ENCODE measurements at regions not wholly inside any gene's neighbourhood (a gene's known extent, or its start where the extent isn't known, plus 50 kb on each side); places are given as distances from the start of the nearest gene placed in this dataset.
"Not testable (repeated sequence)": the region's sequence is repeated elsewhere in the genome, so short reads cannot be mapped to it uniquely, and the experiment has no call there.

GRCh38 chr2:198273660-198274059, 469.3 kb downstream of the PLCL1 start:
- Histone ChIP-seq H3K4me1 (ENCODE audit: control insufficient read depth, insufficient read depth, low read length) (peaks cover 5% of the 10 kb centered on the region), H3K9ac (ENCODE audit: low read length in 2 of 2) (no peak overlapping the region), H3K27ac (ENCODE audit: low read length) (no peak overlapping the region)

GRCh38 chr2:198270157-198270556, 465.8 kb downstream of the PLCL1 start:
- not testable (repeated sequence) for H3K4me1 ChIP-seq (ENCODE audit: control insufficient read depth, insufficient read depth, low read length); H3K27ac ChIP-seq (ENCODE audit: low read length); H3K27me3 ChIP-seq (ENCODE audit: control insufficient read depth in 1 of 2, insufficient read depth in 2 of 2, low read length in 2 of 2); H3K9ac ChIP-seq (ENCODE audit: low read length in 2 of 2); H3K9me3 ChIP-seq (ENCODE audit: control insufficient read depth in 2 of 2, low read length in 2 of 2); H3K4me3 ChIP-seq (ENCODE audit: low read length in 2 of 2); H3K36me3 ChIP-seq (ENCODE audit: control insufficient read depth in 2 of 2, insufficient read depth in 2 of 2, low read length in 2 of 2)

More at GRCh38 chr2:198273660-198274059, 469.3 kb downstream of the PLCL1 start:
- Histone ChIP-seq H3K27me3 (ENCODE audit: control insufficient read depth in 1 of 2, insufficient read depth in 2 of 2, low read length in 2 of 2) (no peaks in the 10 kb centered on the region), H3K36me3 (ENCODE audit: control insufficient read depth in 2 of 2, insufficient read depth in 2 of 2, low read length in 2 of 2) (no peaks in the 10 kb centered on the region), H3K4me3 (ENCODE audit: low read length in 2 of 2) (no peak overlapping the region), H3K9me3 (ENCODE audit: control insufficient read depth in 2 of 2, low read length in 2 of 2) (no peaks in the 10 kb centered on the region)

GRCh38 chr2:198268519-198268918, 464.1 kb downstream of the PLCL1 start:
- Histone ChIP-seq H3K36me3 (ENCODE audit: control insufficient read depth in 2 of 2, insufficient read depth in 2 of 2, low read length in 2 of 2) (no peaks in the 10 kb centered on the region), H3K27me3 (ENCODE audit: control insufficient read depth in 1 of 2, insufficient read depth in 2 of 2, low read length in 2 of 2) (no peaks in the 10 kb centered on the region), H3K9ac (ENCODE audit: low read length in 2 of 2) (no peak overlapping the region), H3K4me3 (ENCODE audit: low read length in 2 of 2) (no peak overlapping the region), H3K4me1 (ENCODE audit: control insufficient read depth, insufficient read depth, low read length) (peaks cover 4% of the 10 kb centered on the region), H3K27ac (ENCODE audit: low read length) (no peak overlapping the region), H3K9me3 (ENCODE audit: control insufficient read depth in 2 of 2, low read length in 2 of 2) (no peaks in the 10 kb centered on the region)

- Histone ChIP-seq H3K27me3 (ENCODE audit: control insufficient read depth in 1 of 2, insufficient read depth in 2 of 2, low read length in 2 of 2) (no peaks in the 10 kb centered on the region), H3K9ac (ENCODE audit: low read length in 2 of 2) (no peak overlapping the region)
Observed at GRCh38 chr2:198259496-198259895, 455.1 kb downstream of the PLCL1 start.

GRCh38 chr2:198254536-198255090, 450.2 kb downstream of the PLCL1 start:
- H3K4me1 ChIP-seq (ENCODE audit: control insufficient read depth, insufficient read depth, low read length), result no peaks in the 10 kb centered on the region
- no peak overlapping the region for H3K4me3 ChIP-seq (ENCODE audit: low read length in 2 of 2)
- no peaks in the 10 kb centered on the region for H3K27me3 ChIP-seq (ENCODE audit: control insufficient read depth in 1 of 2, insufficient read depth in 2 of 2, low read length in 2 of 2)
- no peaks in the 10 kb centered on the region for H3K36me3 ChIP-seq (ENCODE audit: control insufficient read depth in 2 of 2, insufficient read depth in 2 of 2, low read length in 2 of 2)
- H3K9me3 ChIP-seq (ENCODE audit: control insufficient read depth in 2 of 2, low read length in 2 of 2), result no peaks in the 10 kb centered on the region
- H3K9ac ChIP-seq (ENCODE audit: low read length in 2 of 2), result no peak overlapping the region
- H3K27ac ChIP-seq (ENCODE audit: low read length), result no peak overlapping the region

More at GRCh38 chr2:198259496-198259895, 455.1 kb downstream of the PLCL1 start:
- Histone ChIP-seq H3K4me3 (ENCODE audit: low read length in 2 of 2) (no peak overlapping the region), H3K9me3 (ENCODE audit: control insufficient read depth in 2 of 2, low read length in 2 of 2) (no peaks in the 10 kb centered on the region), H3K36me3 (ENCODE audit: control insufficient read depth in 2 of 2, insufficient read depth in 2 of 2, low read length in 2 of 2) (no peaks in the 10 kb centered on the region), H3K4me1 (ENCODE audit: control insufficient read depth, insufficient read depth, low read length) (no peaks in the 10 kb centered on the region), H3K27ac (ENCODE audit: low read length) (no peak overlapping the region)

- H3K4me1 ChIP-seq (ENCODE audit: control insufficient read depth, insufficient read depth, low read length), result no peaks in the 10 kb centered on the region
- no peaks in the 10 kb centered on the region for H3K27me3 ChIP-seq (ENCODE audit: control insufficient read depth in 1 of 2, insufficient read depth in 2 of 2, low read length in 2 of 2)
- H3K27ac ChIP-seq (ENCODE audit: low read length), result no peak overlapping the region
- H3K9ac ChIP-seq (ENCODE audit: low read length in 2 of 2), result no peak overlapping the region
- no peak overlapping the region for H3K4me3 ChIP-seq (ENCODE audit: low read length in 2 of 2)
- no peaks in the 10 kb centered on the region for H3K36me3 ChIP-seq (ENCODE audit: control insufficient read depth in 2 of 2, insufficient read depth in 2 of 2, low read length in 2 of 2)
- H3K9me3 ChIP-seq (ENCODE audit: control insufficient read depth in 2 of 2, low read length in 2 of 2), result no peaks in the 10 kb centered on the region
Observed at GRCh38 chr2:198253995-198254394, 449.6 kb downstream of the PLCL1 start.

GRCh38 chr2:198252472-198252871, 448.1 kb downstream of the PLCL1 start:
- Histone ChIP-seq H3K27ac (ENCODE audit: low read length) (no peak overlapping the region), H3K36me3 (ENCODE audit: control insufficient read depth in 2 of 2, insufficient read depth in 2 of 2, low read length in 2 of 2) (no peaks in the 10 kb centered on the region), H3K9ac (ENCODE audit: low read length in 2 of 2) (no peak overlapping the region), H3K9me3 (ENCODE audit: control insufficient read depth in 2 of 2, low read length in 2 of 2) (no peaks in the 10 kb centered on the region), H3K27me3 (ENCODE audit: control insufficient read depth in 1 of 2, insufficient read depth in 2 of 2, low read length in 2 of 2) (no peaks in the 10 kb centered on the region), H3K4me3 (ENCODE audit: low read length in 2 of 2) (no peak overlapping the region), H3K4me1 (ENCODE audit: control insufficient read depth, insufficient read depth, low read length) (no peaks in the 10 kb centered on the region)

GRCh38 chr2:198242093-198242492, 437.7 kb downstream of the PLCL1 start:
- no peaks in the 10 kb centered on the region for H3K4me1 ChIP-seq (ENCODE audit: control insufficient read depth, insufficient read depth, low read length)
- no peak overlapping the region for H3K4me3 ChIP-seq (ENCODE audit: low read length in 2 of 2)
- H3K36me3 ChIP-seq (ENCODE audit: control insufficient read depth in 2 of 2, insufficient read depth in 2 of 2, low read length in 2 of 2), result no peaks in the 10 kb centered on the region
- H3K27me3 ChIP-seq (ENCODE audit: control insufficient read depth in 1 of 2, insufficient read depth in 2 of 2, low read length in 2 of 2), result no peaks in the 10 kb centered on the region
- H3K9ac ChIP-seq (ENCODE audit: low read length in 2 of 2), result no peak overlapping the region
- H3K9me3 ChIP-seq (ENCODE audit: control insufficient read depth in 2 of 2, low read length in 2 of 2), result no peaks in the 10 kb centered on the region
- H3K27ac ChIP-seq (ENCODE audit: low read length), result no peak overlapping the region

GRCh38 chr2:198238429-198238828, 434.0 kb downstream of the PLCL1 start:
- Histone ChIP-seq H3K27ac (ENCODE audit: low read length) (no peak overlapping the region), H3K9ac (ENCODE audit: low read length in 2 of 2) (no peak overlapping the region), H3K4me3 (ENCODE audit: low read length in 2 of 2) (no peak overlapping the region), H3K36me3 (ENCODE audit: control insufficient read depth in 2 of 2, insufficient read depth in 2 of 2, low read length in 2 of 2) (no peaks in the 10 kb centered on the region), H3K9me3 (ENCODE audit: control insufficient read depth in 2 of 2, low read length in 2 of 2) (no peaks in the 10 kb centered on the region), H3K4me1 (ENCODE audit: control insufficient read depth, insufficient read depth, low read length) (no peaks in the 10 kb centered on the region), H3K27me3 (ENCODE audit: control insufficient read depth in 1 of 2, insufficient read depth in 2 of 2, low read length in 2 of 2) (no peaks in the 10 kb centered on the region)

GRCh38 chr2:198236338-198236737, 431.9 kb downstream of the PLCL1 start:
- no peaks in the 10 kb centered on the region for H3K27me3 ChIP-seq (ENCODE audit: control insufficient read depth in 1 of 2, insufficient read depth in 2 of 2, low read length in 2 of 2)
- no peaks in the 10 kb centered on the region for H3K9me3 ChIP-seq (ENCODE audit: control insufficient read depth in 2 of 2, low read length in 2 of 2)
- H3K9ac ChIP-seq (ENCODE audit: low read length in 2 of 2), result no peak overlapping the region
- no peaks in the 10 kb centered on the region for H3K4me1 ChIP-seq (ENCODE audit: control insufficient read depth, insufficient read depth, low read length)
- H3K36me3 ChIP-seq (ENCODE audit: control insufficient read depth in 2 of 2, insufficient read depth in 2 of 2, low read length in 2 of 2), result no peaks in the 10 kb centered on the region
- H3K4me3 ChIP-seq (ENCODE audit: low read length in 2 of 2), result no peak overlapping the region
- H3K27ac ChIP-seq (ENCODE audit: low read length), result no peak overlapping the region

GRCh38 chr2:198232281-198232680, 427.9 kb downstream of the PLCL1 start:
- Histone ChIP-seq H3K36me3 (ENCODE audit: control insufficient read depth in 2 of 2, insufficient read depth in 2 of 2, low read length in 2 of 2) (no peaks in the 10 kb centered on the region), H3K27ac (ENCODE audit: low read length) (no peak overlapping the region), H3K9me3 (ENCODE audit: control insufficient read depth in 2 of 2, low read length in 2 of 2) (no peaks in the 10 kb centered on the region), H3K4me1 (ENCODE audit: control insufficient read depth, insufficient read depth, low read length) (no peaks in the 10 kb centered on the region), H3K27me3 (ENCODE audit: control insufficient read depth in 1 of 2, insufficient read depth in 2 of 2, low read length in 2 of 2) (no peaks in the 10 kb centered on the region), H3K4me3 (ENCODE audit: low read length in 2 of 2) (no peak overlapping the region), H3K9ac (ENCODE audit: low read length in 2 of 2) (no peak overlapping the region)

Data from stomach smooth muscle (tissue), 2 donors.